GM23248 (cell line): ENCODE measurements at regions not wholly inside any gene's neighbourhood (a gene's known extent, or its start where the extent isn't known, plus 50 kb on each side); places are given as distances from the start of the nearest gene placed in this dataset.

Experiments
- EZH2 ChIP-seq: fragments of 200-600 bp; sonication (generic); IDR thresholded peaks from 2 replicates; pipeline ENCODE4 v1.6.1; 2018; ENCODE audit warnings: antibody characterized with exemption, mild to moderate bottlenecking; ENCODE audit not compliant: insufficient read depth, poor library complexity, severe bottlenecking
- EZH2phosphoT487 ChIP-seq: fragments of 200-600 bp; sonication (generic); IDR thresholded peaks from 2 replicates; pipeline ENCODE4 v1.6.1; 2018; ENCODE audit warnings: antibody characterized with exemption, moderate library complexity, mild to moderate bottlenecking, low read depth; ENCODE audit not compliant: insufficient read depth

DNA sequence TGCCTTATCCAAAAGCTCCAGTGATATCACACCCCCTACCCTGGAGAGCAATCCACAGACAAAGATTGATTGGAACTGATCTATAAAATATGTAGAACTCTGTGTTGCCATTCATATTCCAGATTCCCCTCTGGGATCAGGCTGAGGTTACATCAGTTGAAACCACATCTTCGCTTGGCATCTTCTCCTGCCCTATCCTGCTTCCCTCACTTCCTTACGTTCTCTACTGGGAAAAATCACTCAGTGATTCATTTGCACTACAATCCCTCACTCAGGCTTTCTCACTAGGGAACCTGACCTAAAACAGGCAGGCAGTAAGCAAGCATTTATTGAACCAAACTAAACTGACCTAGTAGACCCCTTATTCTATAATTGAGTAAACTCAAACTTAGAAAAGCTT lies 111.7 kb downstream of the ESM1 start:
- TF ChIP-seq EZH2 (no peak), EZH2phosphoT487 (no peak)
